Colon (tissue), 2 donors: ENCODE measurements at regions not wholly inside any gene's neighbourhood (a gene's known extent, or its start where the extent isn't known, plus 50 kb on each side); places are given as distances from the start of the nearest gene placed in this dataset.
"Not testable (repeated sequence)": the region's sequence is repeated elsewhere in the genome, so short reads cannot be mapped to it uniquely, and the experiment has no call there.

Source experiments
- FAIRE-seq: peaks from 2 replicates; lab custom pipeline; 2012; peaks lifted over from hg19 to GRCh38; lab: Jason Lieb, UNC
- donor health status: control.
- donor health status: control.

GRCh38 chr5:94025788-94026473 is 284.5 kb upstream of the POU5F2 start:
- no peak for FAIRE-seq

DNA sequence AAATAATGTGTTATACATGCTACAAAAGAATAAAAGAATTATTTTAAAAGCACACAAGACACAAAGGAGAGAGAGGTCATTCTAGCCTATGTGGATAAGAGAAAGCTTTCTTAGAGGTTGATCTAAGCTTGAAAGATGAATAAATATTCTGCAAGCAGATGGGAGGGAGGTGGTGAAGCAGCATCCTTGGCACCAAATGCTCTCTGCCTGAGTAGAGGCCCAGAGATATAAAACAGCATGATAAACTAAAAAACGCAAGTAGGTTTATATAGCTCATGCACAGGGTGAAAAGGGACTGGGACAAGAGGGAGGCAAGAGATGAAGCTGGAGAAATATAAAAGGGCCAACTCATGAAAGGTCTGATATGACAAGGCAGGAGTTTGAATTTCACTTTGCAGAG is 283.2 kb upstream of the POU5F2 start:
- FAIRE-seq, result no peak

GRCh38 chr5:94024101-94024500 is 282.7 kb upstream of the POU5F2 start:
- no peak for FAIRE-seq

DNA sequence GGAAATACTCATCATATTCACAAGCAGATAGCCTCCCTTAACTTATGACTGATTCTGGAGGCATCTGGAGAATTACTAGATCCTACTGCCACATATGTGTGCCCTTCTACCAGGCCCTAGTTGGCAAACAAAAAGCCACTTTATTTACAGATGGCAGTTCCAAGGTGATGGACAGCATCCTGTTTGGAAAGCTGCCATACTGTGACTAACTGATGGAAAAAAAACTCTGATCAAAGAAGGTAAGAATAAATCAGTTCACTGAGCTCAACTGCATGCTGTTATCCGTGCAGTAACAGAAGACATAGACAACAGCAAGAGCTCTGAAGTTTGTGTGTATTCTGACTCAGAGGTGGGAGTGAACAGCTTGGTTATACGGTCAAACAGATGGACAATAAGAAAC is 279.8 kb upstream of the POU5F2 start:
- no peak for FAIRE-seq

GRCh38 chr5:94017579-94017978 is 276.2 kb upstream of the POU5F2 start:
- FAIRE-seq, result no peak

DNA sequence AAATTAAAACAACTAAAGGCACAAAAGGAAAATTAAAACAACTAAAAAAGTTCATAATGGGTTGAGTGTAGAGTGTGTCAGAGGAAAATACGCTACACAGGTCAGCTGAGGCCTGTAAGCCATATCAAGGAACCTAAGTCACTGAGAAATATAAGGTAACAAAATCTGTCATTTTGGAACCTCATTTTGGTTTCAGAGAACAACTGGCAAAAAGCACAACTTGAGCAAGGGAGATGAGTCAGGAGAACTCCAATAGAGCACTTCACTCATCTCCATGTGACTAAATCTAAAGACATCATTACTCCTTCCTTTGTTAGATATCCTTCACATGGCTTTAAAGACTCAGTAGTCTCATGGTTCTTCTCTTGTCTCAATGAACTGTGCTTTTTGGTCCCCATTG is 269.4 kb upstream of the POU5F2 start:
- no peak for FAIRE-seq

DNA sequence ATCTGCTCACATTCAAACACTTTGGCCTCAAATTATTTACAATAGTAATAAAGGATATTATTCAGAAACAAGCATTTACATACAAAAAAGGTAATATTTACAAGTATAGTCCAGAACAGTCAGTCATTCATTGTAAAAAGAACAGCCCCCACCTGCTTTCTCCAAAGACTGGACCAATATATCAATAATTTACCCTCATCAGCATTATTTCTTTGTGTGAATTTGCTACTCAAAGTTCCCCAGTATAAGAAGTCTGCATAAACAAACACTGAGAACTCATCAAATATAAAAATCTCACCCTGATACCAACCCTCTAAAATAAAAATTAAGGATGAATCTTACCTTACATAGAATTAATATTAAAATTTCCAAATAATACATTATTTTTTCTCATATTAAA is 267.8 kb upstream of the POU5F2 start:
- no peak for FAIRE-seq

DNA sequence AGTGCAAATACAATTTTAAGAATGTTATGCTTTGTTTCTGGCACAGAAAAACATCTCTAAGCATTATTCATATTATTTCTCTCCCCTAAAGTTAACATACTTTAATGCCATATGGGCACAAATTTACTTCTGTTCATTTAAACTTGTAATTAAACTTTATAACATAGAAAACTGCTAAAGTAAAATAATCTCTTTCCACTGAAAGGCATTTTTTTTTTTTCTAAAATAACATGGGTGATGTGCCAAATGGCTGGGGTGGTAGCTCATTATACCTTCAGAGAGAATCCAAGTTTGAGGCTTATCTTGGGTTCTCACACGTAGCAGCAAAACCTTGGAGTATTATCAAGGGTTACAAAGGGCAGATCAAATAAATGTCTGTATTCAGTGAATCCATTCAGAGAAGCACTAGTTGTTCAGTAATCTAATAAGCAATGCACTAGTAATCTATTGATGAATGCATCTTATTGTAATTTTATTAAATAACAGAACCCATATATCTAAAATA is 257.6 kb upstream of the POU5F2 start:
- no peak for FAIRE-seq

GRCh38 chr5:93997562-93997961 is 256.2 kb upstream of the POU5F2 start:
- FAIRE-seq, result no peak

DNA sequence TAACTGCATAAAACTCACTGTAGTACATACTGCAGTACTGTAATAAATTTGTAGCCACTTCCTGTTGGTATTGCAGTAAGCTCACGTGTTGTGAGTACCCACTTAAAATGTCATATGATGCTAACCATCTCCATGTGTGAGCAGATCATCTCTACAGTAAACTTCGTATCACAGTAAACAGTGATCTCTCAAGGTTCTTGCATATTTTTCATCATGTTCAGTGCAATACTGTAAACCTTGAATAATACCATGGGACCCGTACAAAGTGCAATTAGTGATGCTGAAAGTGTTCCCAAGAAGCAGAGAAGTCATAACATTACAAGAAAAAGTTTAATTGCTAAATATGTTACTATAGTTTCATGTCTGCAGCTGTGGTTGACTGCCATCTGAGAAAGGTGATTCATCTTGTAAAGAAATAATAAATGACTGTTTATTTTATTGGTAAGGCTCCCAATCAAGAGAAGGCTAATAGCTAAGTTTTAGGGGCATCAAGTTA is 253.8 kb upstream of the POU5F2 start:
- FAIRE-seq, result no peak

GRCh38 chr5:93993161-93993560 is 251.8 kb upstream of the POU5F2 start:
- FAIRE-seq, result no peak

GRCh38 chr5:93990504-93991070 is 249.2 kb upstream of the POU5F2 start:
- FAIRE-seq, result no peak

- FAIRE-seq, result not testable (repeated sequence)
Measured at GRCh38 chr5:93985940-93986570, 244.7 kb upstream of the POU5F2 start.

GRCh38 chr5:93978222-93978621 is 236.8 kb upstream of the POU5F2 start:
- FAIRE-seq, result no peak

- no peak for FAIRE-seq
Measured at GRCh38 chr5:93967923-93968322, 226.5 kb upstream of the POU5F2 start.

- peak; percentile 45 for FAIRE-seq
Measured at GRCh38 chr5:93964421-93964820, 223.0 kb upstream of the POU5F2 start.

DNA sequence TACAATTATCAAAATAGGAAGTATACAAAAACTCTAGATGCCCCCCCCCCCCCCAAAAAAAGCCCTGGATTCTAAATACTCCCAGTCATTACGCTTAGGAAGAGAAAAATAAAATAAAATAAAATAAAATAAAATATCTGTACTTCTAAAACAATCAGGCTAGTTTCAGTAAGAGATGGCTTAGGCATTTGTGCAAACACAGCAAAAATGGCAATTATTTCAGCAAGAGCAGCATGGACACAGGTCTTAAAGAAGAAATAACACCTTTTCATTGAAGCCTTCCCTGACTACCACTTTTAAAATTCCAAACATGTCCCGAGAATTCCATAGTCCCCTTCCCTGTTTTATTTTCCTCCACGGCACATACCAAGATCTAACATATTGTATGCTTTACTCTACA is 218.6 kb upstream of the POU5F2 start:
- FAIRE-seq, result no peak

- no peak for FAIRE-seq
Measured at GRCh38 chr5:93956006-93956405, 214.6 kb upstream of the POU5F2 start.

GRCh38 chr5:93954421-93955069 is 213.1 kb upstream of the POU5F2 start:
- FAIRE-seq, result no peak

GRCh38 chr5:93953442-93953841 is 212.0 kb upstream of the POU5F2 start:
- no peak for FAIRE-seq

DNA sequence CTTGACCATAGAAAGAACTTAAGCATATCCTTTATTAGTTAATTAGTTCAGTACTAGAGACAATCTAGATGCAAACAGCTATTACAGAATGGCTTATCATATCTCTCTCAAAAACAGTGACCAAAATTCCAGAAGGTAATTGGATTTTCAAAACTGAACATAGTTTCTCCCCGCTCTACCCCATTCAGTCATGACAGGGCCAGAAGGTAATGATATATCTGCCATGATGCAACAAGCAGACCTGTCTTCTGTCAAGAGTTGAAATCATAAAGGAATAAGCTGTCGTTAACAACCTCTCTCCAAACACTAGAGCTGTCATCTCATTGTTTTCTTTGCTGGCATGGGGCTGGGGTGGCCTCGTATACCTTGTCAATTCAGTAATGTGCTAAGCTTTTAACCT is 200.5 kb upstream of the POU5F2 start:
- no peak for FAIRE-seq

- FAIRE-seq, result not testable (repeated sequence)
Measured at GRCh38 chr5:93933269-93933668, 191.9 kb upstream of the POU5F2 start.

- no peak for FAIRE-seq
Measured at GRCh38 chr5:93930098-93930497, 188.7 kb upstream of the POU5F2 start.
